SK-N-SH (cell line): ENCODE measurements at regions not wholly inside any gene's neighbourhood (a gene's known extent, or its start where the extent isn't known, plus 50 kb on each side); places are given as distances from the start of the nearest gene placed in this dataset.

Experiments
- CTCF ChIA-PET: fragments of 300-600, 350-600 bp; formaldehyde crosslinking; extraction: SDS; loops from one replicate; lab custom pipeline; 2021; lab: Yijun Ruan, JAX
- POLR2A ChIA-PET: fragments of 350-600 bp; sonication (Branson Sonifier 250); formaldehyde crosslinking; extraction: SDS; loops from one replicate; lab custom pipeline; 2020; ENCODE audit warnings: antibody characterized with exemption, inconsistent platforms; lab: Yijun Ruan, JAX
- DNase-seq: peaks from one replicate; pipeline ENCODE4 v3.0.0; 2012
- H2AFZ ChIP-seq: fragments of 200-600 bp; sonication (generic); 2 replicates; pipeline ENCODE4 v1.8.1; 2016; ENCODE audit warnings: antibody characterized with exemption, mild to moderate bottlenecking, low read depth
- H3F3A ChIP-seq: fragments of 200-600 bp; sonication (generic); replicated peaks from 2 replicates; pipeline ENCODE3; 2016; ENCODE audit warnings: antibody characterized with exemption, mild to moderate bottlenecking; ENCODE audit not compliant: insufficient read depth
- H3K27ac ChIP-seq, 2 experiments: fragments of 200-500 bp in 1 of 2; fragments of 200-600 bp in 1 of 2; sonication (Bioruptor generic) in 1 of 2; sonication (generic), shearing (Covaris generic) in 1 of 2; 2 replicates each; pipeline versions ENCODE4 v1.5.1 to v1.6.1; 2014 to 2016; ENCODE audit warnings: low read depth in 2 of 2, inconsistent platforms in 1 of 2, low read length in 1 of 2, mild to moderate bottlenecking in 1 of 2, mixed read lengths in 1 of 2
- H3K27me3 ChIP-seq: fragments of 200-600 bp; sonication (generic), shearing (Covaris generic); 2 replicates; pipeline ENCODE4 v1.6.1; 2016; ENCODE audit warnings: mixed run types; ENCODE audit not compliant: insufficient read depth
- H3K36me3 ChIP-seq, 2 experiments: fragments of 200-500 bp in 1 of 2; fragments of 200-600 bp in 1 of 2; sonication (Bioruptor generic) in 1 of 2; sonication (generic) in 1 of 2; replicated peaks in 1 of 2; 2 replicates each; pipeline versions ENCODE3 to v1.5.1; 2014 to 2016; ENCODE audit warnings: low read length in 1 of 2, mild to moderate bottlenecking in 1 of 2; ENCODE audit not compliant: insufficient read depth in 2 of 2, control insufficient read depth in 1 of 2
- H3K4me1 ChIP-seq, 2 experiments: fragments of 200-500 bp in 1 of 2; fragments of 200-600 bp in 1 of 2; sonication (Bioruptor generic) in 1 of 2; sonication (generic), shearing (Covaris generic) in 1 of 2; 2 replicates each; pipeline versions ENCODE4 v1.5.1 to v1.6.1; 2014 to 2016; ENCODE audit warnings: low read depth in 1 of 2, low read length in 1 of 2, mixed run types in 1 of 2; ENCODE audit not compliant: insufficient read depth in 2 of 2, control insufficient read depth in 1 of 2
- H3K4me2 ChIP-seq: fragments of 200-600 bp; sonication (generic), shearing (Covaris generic); 2 replicates; pipeline ENCODE4 v1.6.1; 2017; ENCODE audit warnings: mixed run types
- H3K4me3 ChIP-seq, 2 experiments: fragments of 200-500 bp in 1 of 2; fragments of 200-600 bp in 1 of 2; sonication (Bioruptor generic) in 1 of 2; sonication (generic), shearing (Covaris generic) in 1 of 2; 2 replicates each; pipeline versions ENCODE4 v1.5.1 to v1.8.1; 2014 to 2016; ENCODE audit warnings: low read depth in 2 of 2, inconsistent platforms in 1 of 2, low read length in 1 of 2, mild to moderate bottlenecking in 1 of 2, mixed read lengths in 1 of 2, moderate library complexity in 1 of 2
- H3K79me2 ChIP-seq: fragments of 200-600 bp; sonication (generic); 2 replicates; pipeline ENCODE4 v1.8.1; 2017; ENCODE audit warnings: mild to moderate bottlenecking; ENCODE audit not compliant: insufficient read depth
- H3K9ac ChIP-seq: fragments of 200-600 bp; sonication (generic); 2 replicates; pipeline ENCODE4 v1.6.1; 2017; ENCODE audit warnings: mixed run types
- H3K9me2 ChIP-seq: fragments of 200-600 bp; sonication (generic); 2 replicates; pipeline ENCODE4 v1.6.1; 2017; ENCODE audit warnings: mixed run types
- H3K9me3 ChIP-seq: fragments of 200-600 bp; sonication (generic); 2 replicates; pipeline ENCODE4 v1.6.1; 2017; ENCODE audit warnings: mixed run types, mild to moderate bottlenecking, moderate library complexity
- H4K20me1 ChIP-seq: fragments of 200-600 bp; sonication (generic); 2 replicates; pipeline ENCODE4 v1.6.1; 2017; ENCODE audit warnings: mild to moderate bottlenecking, mixed run types; ENCODE audit not compliant: insufficient read depth
- CHD2 ChIP-seq: fragments of 150-350 bp; IDR thresholded peaks from 2 replicates; pipeline ENCODE4 v1.6.1; 2018; ENCODE audit warnings: low read length; ENCODE audit not compliant: partially characterized antibody
- EP300 ChIP-seq, 2 experiments: IDR thresholded peaks; 2 replicates each; pipeline versions ENCODE4 v1.4.0 to v1.6.1; 2012; ENCODE audit warnings: borderline replicate concordance in 1 of 2, low read depth in 1 of 2, low read length in 1 of 2
- FOSL2 ChIP-seq: IDR thresholded peaks from 2 replicates; pipeline ENCODE4 v1.4.0; 2012; ENCODE audit warnings: low read depth, mild to moderate bottlenecking, moderate library complexity, borderline replicate concordance
- FOXJ3 ChIP-seq: sonication (generic); formaldehyde crosslinking; IDR thresholded peaks from 2 replicates; pipeline ENCODE4 v1.5.1; 2020; ENCODE audit warnings: mild to moderate bottlenecking, missing genetic modification reagents
- FOXM1 ChIP-seq: IDR thresholded peaks from 2 replicates; pipeline ENCODE4 v1.4.0; 2012; ENCODE audit warnings: low read depth, mild to moderate bottlenecking
- GATA2 ChIP-seq: sonication (generic); formaldehyde crosslinking; IDR thresholded peaks from 2 replicates; pipeline ENCODE4 v1.5.0; 2020; ENCODE audit warnings: mild to moderate bottlenecking, missing genetic modification reagents
- JUND ChIP-seq: IDR thresholded peaks from 2 replicates; pipeline ENCODE4 v1.4.0; 2012
- MEF2A ChIP-seq: IDR thresholded peaks from 2 replicates; pipeline ENCODE4 v1.4.0; 2012; ENCODE audit warnings: low read depth, borderline replicate concordance
- NRF1 ChIP-seq: IDR thresholded peaks from 2 replicates; pipeline ENCODE4 v1.6.1; 2012; ENCODE audit warnings: low read depth, mild to moderate bottlenecking, low read length
- POLR2AphosphoS5 ChIP-seq: IDR thresholded peaks from 2 replicates; pipeline ENCODE4 v1.6.1; 2012; ENCODE audit warnings: low read depth, low read length
- RAD21 ChIP-seq: IDR thresholded peaks from 2 replicates; pipeline ENCODE4 v1.6.1; 2012; ENCODE audit warnings: mild to moderate bottlenecking, low read length
- RFX5 ChIP-seq: IDR thresholded peaks from 2 replicates; pipeline ENCODE4 v1.6.1; 2012; ENCODE audit warnings: mild to moderate bottlenecking, improper control_type of control experiment, low read length
- RXRA ChIP-seq: IDR thresholded peaks from 2 replicates; pipeline ENCODE4 v1.4.0; 2012; ENCODE audit warnings: low read depth, mild to moderate bottlenecking, borderline replicate concordance
- SIN3A ChIP-seq: IDR thresholded peaks from 2 replicates; pipeline ENCODE4 v1.6.1; 2012; ENCODE audit warnings: low read depth, mild to moderate bottlenecking, low read length, moderate library complexity, borderline replicate concordance
- TAF1 ChIP-seq: IDR thresholded peaks from 2 replicates; pipeline ENCODE4 v1.6.1; 2012; ENCODE audit warnings: low read depth, mild to moderate bottlenecking, low read length, moderate library complexity, borderline replicate concordance
- TEAD4 ChIP-seq: IDR thresholded peaks from 2 replicates; pipeline ENCODE4 v1.4.0; 2012; ENCODE audit warnings: mild to moderate bottlenecking, borderline replicate concordance; ENCODE audit not compliant: insufficient read depth
- YY1 ChIP-seq: IDR thresholded peaks from 2 replicates; pipeline ENCODE4 v1.4.0; 2012; ENCODE audit warnings: low read depth, mild to moderate bottlenecking
- WGBS: methylation state at CpG from one replicate; pipeline ENCODE4 v1.1.6; 2017; ENCODE audit warnings: low lambda C conversion rate; 5-methylcytosine and 5-hydroxymethylcytosine counted together
- TF ChIP-seq, protein P1 (sequence below): IDR thresholded peaks from 2 replicates; pipeline ENCODE4 v1.4.0; 2012; ENCODE audit warnings: low read depth
- TF ChIP-seq, protein P2 (sequence below): IDR thresholded peaks from 2 replicates; pipeline ENCODE4 v1.6.1; 2012; ENCODE audit warnings: mild to moderate bottlenecking, low read depth, low read length, moderate library complexity
- TF ChIP-seq, protein P3 (sequence below): IDR thresholded peaks from 2 replicates; pipeline ENCODE4 v1.4.0; 2012; ENCODE audit warnings: low read depth, borderline replicate concordance

DNA sequence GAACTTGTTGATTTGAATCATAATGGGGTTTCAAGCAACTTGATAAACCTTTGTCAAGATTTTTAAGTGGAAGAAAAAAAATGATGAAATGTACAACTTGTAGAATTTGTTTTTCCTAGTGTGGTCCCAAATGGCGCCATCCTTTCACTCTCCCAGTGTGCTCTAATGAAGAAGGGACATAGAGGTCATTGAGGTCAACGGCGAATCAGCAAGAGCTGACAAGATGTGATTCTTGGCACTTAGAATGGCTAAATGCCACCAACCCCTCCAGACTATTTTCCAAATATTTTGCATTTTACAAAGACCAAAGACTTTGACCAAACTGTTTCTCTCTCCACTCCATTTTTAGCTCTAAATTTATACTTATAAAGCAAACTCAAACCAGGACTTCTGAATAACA lies 320.2 kb upstream of the MME start:
- Histone ChIP-seq H3K4me2 (no peak overlapping the region), H2AFZ (no peak overlapping the region), H3K79me2 (no peaks in the 10 kb centered on the region), H3K4me3 (no peak overlapping the region), H3K9ac (no peak overlapping the region), H3K9me2 (no peaks in the 10 kb centered on the region)
- no peak for TF ChIP-seq TAF1
- TF ChIP-seq POLR2AphosphoS5, result no peak
- TF ChIP-seq RAD21, result no peak
- no peak for TF ChIP-seq CHD2
- TF ChIP-seq FOXM1, result no peak
- no peak for TF ChIP-seq RXRA
- TF ChIP-seq TEAD4, result no peak
- no peak for TF ChIP-seq JUND
- no peak for TF ChIP-seq FOSL2
- no peak for TF ChIP-seq NRF1
- TF ChIP-seq RFX5, result no peak
- TF ChIP-seq, protein P1, sequence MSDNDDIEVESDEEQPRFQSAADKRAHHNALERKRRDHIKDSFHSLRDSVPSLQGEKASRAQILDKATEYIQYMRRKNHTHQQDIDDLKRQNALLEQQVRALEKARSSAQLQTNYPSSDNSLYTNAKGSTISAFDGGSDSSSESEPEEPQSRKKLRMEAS, result no peak
- no peak for TF ChIP-seq YY1
- no peak for TF ChIP-seq EP300 (IDR thresholded peaks at IDR 0.05; ENCODE audit: borderline replicate concordance in 1 of 2, low read depth in 1 of 2, low read length in 1 of 2)
- TF ChIP-seq SIN3A, result no peak
- TF ChIP-seq, protein P2, sequence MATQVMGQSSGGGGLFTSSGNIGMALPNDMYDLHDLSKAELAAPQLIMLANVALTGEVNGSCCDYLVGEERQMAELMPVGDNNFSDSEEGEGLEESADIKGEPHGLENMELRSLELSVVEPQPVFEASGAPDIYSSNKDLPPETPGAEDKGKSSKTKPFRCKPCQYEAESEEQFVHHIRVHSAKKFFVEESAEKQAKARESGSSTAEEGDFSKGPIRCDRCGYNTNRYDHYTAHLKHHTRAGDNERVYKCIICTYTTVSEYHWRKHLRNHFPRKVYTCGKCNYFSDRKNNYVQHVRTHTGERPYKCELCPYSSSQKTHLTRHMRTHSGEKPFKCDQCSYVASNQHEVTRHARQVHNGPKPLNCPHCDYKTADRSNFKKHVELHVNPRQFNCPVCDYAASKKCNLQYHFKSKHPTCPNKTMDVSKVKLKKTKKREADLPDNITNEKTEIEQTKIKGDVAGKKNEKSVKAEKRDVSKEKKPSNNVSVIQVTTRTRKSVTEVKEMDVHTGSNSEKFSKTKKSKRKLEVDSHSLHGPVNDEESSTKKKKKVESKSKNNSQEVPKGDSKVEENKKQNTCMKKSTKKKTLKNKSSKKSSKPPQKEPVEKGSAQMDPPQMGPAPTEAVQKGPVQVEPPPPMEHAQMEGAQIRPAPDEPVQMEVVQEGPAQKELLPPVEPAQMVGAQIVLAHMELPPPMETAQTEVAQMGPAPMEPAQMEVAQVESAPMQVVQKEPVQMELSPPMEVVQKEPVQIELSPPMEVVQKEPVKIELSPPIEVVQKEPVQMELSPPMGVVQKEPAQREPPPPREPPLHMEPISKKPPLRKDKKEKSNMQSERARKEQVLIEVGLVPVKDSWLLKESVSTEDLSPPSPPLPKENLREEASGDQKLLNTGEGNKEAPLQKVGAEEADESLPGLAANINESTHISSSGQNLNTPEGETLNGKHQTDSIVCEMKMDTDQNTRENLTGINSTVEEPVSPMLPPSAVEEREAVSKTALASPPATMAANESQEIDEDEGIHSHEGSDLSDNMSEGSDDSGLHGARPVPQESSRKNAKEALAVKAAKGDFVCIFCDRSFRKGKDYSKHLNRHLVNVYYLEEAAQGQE, result no peak
- TF ChIP-seq, protein P3, sequence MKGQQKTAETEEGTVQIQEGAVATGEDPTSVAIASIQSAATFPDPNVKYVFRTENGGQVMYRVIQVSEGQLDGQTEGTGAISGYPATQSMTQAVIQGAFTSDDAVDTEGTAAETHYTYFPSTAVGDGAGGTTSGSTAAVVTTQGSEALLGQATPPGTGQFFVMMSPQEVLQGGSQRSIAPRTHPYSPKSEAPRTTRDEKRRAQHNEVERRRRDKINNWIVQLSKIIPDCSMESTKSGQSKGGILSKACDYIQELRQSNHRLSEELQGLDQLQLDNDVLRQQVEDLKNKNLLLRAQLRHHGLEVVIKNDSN, result no peak
- TF ChIP-seq MEF2A, result no peak
- TF ChIP-seq GATA2 (CRISPR knock-in tag), result no peak
- TF ChIP-seq FOXJ3, result no peak
- TF ChIP-seq, all 33 proteins: peak for 0
- 75% methylated on average over 3 of the region's 3 CpGs for WGBS
- CTCF ChIA-PET, result interaction anchor here (0.7 to 1.6 kb wide), 2 partner anchors 561 to 568 kb away, joined by 3 read pairs; no protein-coding TSS in a partner anchor
- Histone ChIP-seq H3K4me1 (peaks cover 0 to 5% of the 10 kb centered on the region in 2 experiments; a peak in 1 of 4 replicates), H3K36me3 (no peaks in the 10 kb centered on the region), H3K9me3 (no peaks in the 10 kb centered on the region), H3K27me3 (no peaks in the 10 kb centered on the region), H4K20me1 (no peaks in the 10 kb centered on the region), H3K27ac (no peak overlapping the region), H3F3A (no peaks in the 10 kb centered on the region)
- POLR2A ChIA-PET, result no interaction called here
- DNase-seq, result no peak
